SK-N-SH treated with all-trans-retinoic acid at 6 μM for 48 hours (cell line): ENCODE measurements at regions not wholly inside any gene's neighbourhood (a gene's known extent, or its start where the extent isn't known, plus 50 kb on each side); places are given as distances from the start of the nearest gene placed in this dataset.

Experiments used
- ATAC-seq: fragments of 200-7000 bp; cut with Tn5 transposase; 3 replicates; pipeline ENCODE4 v1.9.1; 2020; ENCODE audit warnings: mild to moderate bottlenecking, moderate library complexity
- ARNTL ChIP-seq: fragments of 450-650 bp; formaldehyde crosslinking; IDR thresholded peaks from 2 replicates; pipeline ENCODE4 v1.5.0; 2020; ENCODE audit warnings: low read depth, mild to moderate bottlenecking, moderate library complexity, borderline replicate concordance
- BACH2 ChIP-seq: fragments of 250-450 bp; sonication (Bioruptor Pico); IDR thresholded peaks from 2 replicates; pipeline ENCODE4 v1.9.0; 2021; ENCODE audit warnings: mild to moderate bottlenecking, borderline replicate concordance
- CREB5 ChIP-seq: fragments of 250-450 bp; sonication (Bioruptor Pico); IDR thresholded peaks from 2 replicates; pipeline ENCODE4 v1.5.1; 2020; ENCODE audit warnings: low read depth, mild to moderate bottlenecking, moderate library complexity
- CSDC2 ChIP-seq: fragments of 250-450 bp; sonication (Bioruptor Pico); IDR thresholded peaks from 2 replicates; pipeline ENCODE4 v1.5.0; 2020; ENCODE audit warnings: mild to moderate bottlenecking, moderate library complexity
- CSRNP3 ChIP-seq: fragments of 250-450 bp; sonication (Bioruptor Pico); IDR thresholded peaks from 2 replicates; pipeline ENCODE4 v1.5.1; 2021; ENCODE audit warnings: mild to moderate bottlenecking, moderate library complexity
- ESRRG ChIP-seq: fragments of 250-450 bp; sonication (Bioruptor Pico); IDR thresholded peaks from 2 replicates; pipeline ENCODE4 v1.6.1; 2021; ENCODE audit warnings: mild to moderate bottlenecking
- GLIS3 ChIP-seq: fragments of 250-450 bp; sonication (Bioruptor Pico); IDR thresholded peaks from 2 replicates; pipeline ENCODE4 v1.5.0; 2020; ENCODE audit warnings: mild to moderate bottlenecking, moderate library complexity
- ISL1 ChIP-seq: fragments of 250-450 bp; sonication (Bioruptor Pico); IDR thresholded peaks from 2 replicates; pipeline ENCODE4 v2.1.2; 2022; ENCODE audit warnings: mild to moderate bottlenecking, moderate library complexity
- OSR1 ChIP-seq: fragments of 250-450 bp; sonication (Bioruptor Pico); IDR thresholded peaks from 2 replicates; pipeline ENCODE4 v1.8.0; 2022; ENCODE audit warnings: moderate library complexity, mild to moderate bottlenecking, inconsistent platforms
- POU6F1 ChIP-seq: fragments of 250-450 bp; sonication (Bioruptor Pico); IDR thresholded peaks from 2 replicates; pipeline ENCODE4 v1.8.0; 2021; ENCODE audit warnings: low read depth, mild to moderate bottlenecking, moderate library complexity, borderline replicate concordance
- PPARA ChIP-seq: fragments of 250-450 bp; sonication (Bioruptor Pico); IDR thresholded peaks from 2 replicates; pipeline ENCODE4 v1.5.0; 2020; ENCODE audit warnings: mild to moderate bottlenecking, borderline replicate concordance
- RARB ChIP-seq: fragments of 250-450 bp; sonication (Bioruptor Pico); IDR thresholded peaks from 2 replicates; pipeline ENCODE4 v1.8.0; 2021; ENCODE audit warnings: mild to moderate bottlenecking, moderate library complexity
- SNAI2 ChIP-seq: fragments of 250-450 bp; sonication (Bioruptor Pico); IDR thresholded peaks from 2 replicates; pipeline ENCODE4 v1.5.0; 2020; ENCODE audit warnings: mild to moderate bottlenecking, moderate library complexity
- TCF4 ChIP-seq: fragments of 250-450 bp; sonication (Bioruptor Pico); IDR thresholded peaks from 2 replicates; pipeline ENCODE4 v1.8.0; 2021; ENCODE audit warnings: mild to moderate bottlenecking, moderate library complexity, borderline replicate concordance
- TOX ChIP-seq: fragments of 250-450 bp; sonication (Bioruptor Pico); IDR thresholded peaks from 2 replicates; pipeline ENCODE4 v1.8.0; 2021; ENCODE audit warnings: mild to moderate bottlenecking, moderate library complexity, borderline replicate concordance
- TSHZ2 ChIP-seq: fragments of 250-450 bp; sonication (Bioruptor Pico); IDR thresholded peaks from 2 replicates; pipeline ENCODE4 v1.5.0; 2020; ENCODE audit warnings: mild to moderate bottlenecking, moderate library complexity
- ZC3H10 ChIP-seq: fragments of 250-450 bp; sonication (Bioruptor Pico); IDR thresholded peaks from 2 replicates; pipeline ENCODE4 v1.5.1; 2021; ENCODE audit warnings: mild to moderate bottlenecking, moderate library complexity
- ZFP3 ChIP-seq: fragments of 250-450 bp; sonication (Bioruptor Pico); IDR thresholded peaks from 2 replicates; pipeline ENCODE4 v1.5.0; 2020; ENCODE audit warnings: mild to moderate bottlenecking, moderate library complexity
- ZFP30 ChIP-seq: fragments of 450-650 bp; formaldehyde crosslinking; IDR thresholded peaks from 2 replicates; pipeline ENCODE4 v1.5.0; 2022; ENCODE audit warnings: mild to moderate bottlenecking, moderate library complexity
- ZNF565 ChIP-seq: fragments of 450-650 bp; formaldehyde crosslinking; conservative IDR thresholded peaks from 2 replicates; pipeline ENCODE4 v1.5.0; 2020; ENCODE audit warnings: low read depth, mild to moderate bottlenecking, moderate library complexity
- ZNF70 ChIP-seq: fragments of 450-650 bp; formaldehyde crosslinking; IDR thresholded peaks from 2 replicates; pipeline ENCODE4 v1.5.0; 2020; ENCODE audit warnings: mild to moderate bottlenecking, moderate library complexity
- ZNF8 ChIP-seq: fragments of 450-650 bp; formaldehyde crosslinking; IDR thresholded peaks from 2 replicates; pipeline ENCODE4 v1.5.0; 2020; ENCODE audit warnings: mild to moderate bottlenecking, moderate library complexity

GRCh38 chr3:194806991-194807630 is 121.4 kb downstream of the FAM43A start (continued):
- TF ChIP-seq GLIS3 (CRISPR knock-in tag), result no peak
- no peak for TF ChIP-seq ZNF8
- no peak for TF ChIP-seq ARNTL (CRISPR knock-in tag)
- TF ChIP-seq CSDC2 (CRISPR knock-in tag), result no peak
- TF ChIP-seq ZC3H10, result no peak
- TF ChIP-seq ESRRG, result no peak
- TF ChIP-seq CREB5 (CRISPR knock-in tag), result no peak
- no peak for TF ChIP-seq TCF4 (CRISPR knock-in tag)

GRCh38 chr3:194808640-194809097 is 123.0 kb downstream of the FAM43A start:
- TF ChIP-seq RARB (CRISPR knock-in tag) (no peak), SNAI2 (no peak), ZNF70 (CRISPR knock-in tag) (no peak), POU6F1 (no peak), GLIS3 (CRISPR knock-in tag) (no peak), ZFP3 (CRISPR knock-in tag) (no peak), TSHZ2 (CRISPR knock-in tag) (no peak), TCF4 (CRISPR knock-in tag) (no peak), ZNF565 (CRISPR knock-in tag) (no peak), BACH2 (CRISPR knock-in tag) (no peak), PPARA (no peak), ZFP30 (CRISPR knock-in tag) (no peak), ZC3H10 (no peak), CSDC2 (CRISPR knock-in tag) (no peak), ISL1 (CRISPR knock-in tag) (no peak), ARNTL (CRISPR knock-in tag) (no peak), ZNF8 (no peak), CSRNP3 (CRISPR knock-in tag) (no peak), ESRRG (no peak), OSR1 (CRISPR knock-in tag) (no peak)
- no peak for ATAC-seq

GRCh38 chr3:194809382-194809781 is 123.7 kb downstream of the FAM43A start:
- ATAC-seq, result no peak; the same call in 2 of the 3 replicates
- TF ChIP-seq ZFP30 (CRISPR knock-in tag) (no peak), ESRRG (no peak), TSHZ2 (CRISPR knock-in tag) (no peak), BACH2 (CRISPR knock-in tag) (no peak), ZNF8 (no peak), SNAI2 (no peak), TCF4 (CRISPR knock-in tag) (no peak), TOX (no peak), CREB5 (CRISPR knock-in tag) (no peak), POU6F1 (no peak), RARB (CRISPR knock-in tag) (no peak)
